Suprapubic skin (tissue), 4 donors: ENCODE measurements at regions not wholly inside any gene's neighbourhood (a gene's known extent, or its start where the extent isn't known, plus 50 kb on each side); places are given as distances from the start of the nearest gene placed in this dataset.

Source experiments
- DNase-seq, 2 donors: peaks; one replicate each; pipeline ENCODE4 v3.0.0-alpha.2; 2019; ENCODE audit warnings: low spot score in 2 of 2
- H3K27ac ChIP-seq: fragments of 200-600 bp; sonication (generic); one replicate; pipeline ENCODE4 v1.5.1; 2019
- H3K27me3 ChIP-seq: fragments of 200-600 bp; sonication (generic); one replicate; pipeline ENCODE4 v1.5.1; 2019
- H3K36me3 ChIP-seq: fragments of 200-600 bp; sonication (generic); one replicate; pipeline ENCODE4 v1.5.1; 2019
- H3K4me1 ChIP-seq: fragments of 200-600 bp; sonication (generic); one replicate; pipeline ENCODE4 v1.5.1; 2019
- H3K4me3 ChIP-seq: fragments of 200-600 bp; sonication (generic); one replicate; pipeline ENCODE4 v1.5.1; 2019; ENCODE audit warnings: mild to moderate bottlenecking
- H3K9me3 ChIP-seq: fragments of 200-600 bp; sonication (generic); one replicate; pipeline ENCODE4 v1.5.1; 2019
- EP300 ChIP-seq: sonication (generic); formaldehyde crosslinking; IDR thresholded peaks from one replicate; pipeline ENCODE4 v1.6.1; 2017; ENCODE audit warnings: antibody characterized with exemption
- POLR2A ChIP-seq, 2 donors: fragments of 450-650 bp; IDR thresholded peaks; one replicate each; pipeline ENCODE4 v1.6.1; 2017; ENCODE audit warnings: antibody characterized with exemption in 2 of 2, mild to moderate bottlenecking in 2 of 2, moderate library complexity in 2 of 2
- POLR2AphosphoS5 ChIP-seq, 3 donors: sonication (generic); formaldehyde crosslinking; IDR thresholded peaks; one replicate each; pipeline ENCODE4 v1.6.1; 2017; ENCODE audit warnings: antibody characterized with exemption in 3 of 3
- WGBS: methylation state at CpG from one replicate; pipeline ENCODE4 v1.1.5; 2018; 5-methylcytosine and 5-hydroxymethylcytosine counted together
- TF ChIP-seq, protein P1 (sequence below), 2 donors: fragments of 200-600 bp in 1 of 2; fragments of 450-650 bp in 1 of 2; sonication (generic) in 1 of 2; IDR thresholded peaks; one replicate each; pipeline ENCODE4 v1.5.1; 2016 to 2019; ENCODE audit warnings: antibody characterized with exemption in 2 of 2, mild to moderate bottlenecking in 1 of 2, moderate library complexity in 1 of 2

DNA sequence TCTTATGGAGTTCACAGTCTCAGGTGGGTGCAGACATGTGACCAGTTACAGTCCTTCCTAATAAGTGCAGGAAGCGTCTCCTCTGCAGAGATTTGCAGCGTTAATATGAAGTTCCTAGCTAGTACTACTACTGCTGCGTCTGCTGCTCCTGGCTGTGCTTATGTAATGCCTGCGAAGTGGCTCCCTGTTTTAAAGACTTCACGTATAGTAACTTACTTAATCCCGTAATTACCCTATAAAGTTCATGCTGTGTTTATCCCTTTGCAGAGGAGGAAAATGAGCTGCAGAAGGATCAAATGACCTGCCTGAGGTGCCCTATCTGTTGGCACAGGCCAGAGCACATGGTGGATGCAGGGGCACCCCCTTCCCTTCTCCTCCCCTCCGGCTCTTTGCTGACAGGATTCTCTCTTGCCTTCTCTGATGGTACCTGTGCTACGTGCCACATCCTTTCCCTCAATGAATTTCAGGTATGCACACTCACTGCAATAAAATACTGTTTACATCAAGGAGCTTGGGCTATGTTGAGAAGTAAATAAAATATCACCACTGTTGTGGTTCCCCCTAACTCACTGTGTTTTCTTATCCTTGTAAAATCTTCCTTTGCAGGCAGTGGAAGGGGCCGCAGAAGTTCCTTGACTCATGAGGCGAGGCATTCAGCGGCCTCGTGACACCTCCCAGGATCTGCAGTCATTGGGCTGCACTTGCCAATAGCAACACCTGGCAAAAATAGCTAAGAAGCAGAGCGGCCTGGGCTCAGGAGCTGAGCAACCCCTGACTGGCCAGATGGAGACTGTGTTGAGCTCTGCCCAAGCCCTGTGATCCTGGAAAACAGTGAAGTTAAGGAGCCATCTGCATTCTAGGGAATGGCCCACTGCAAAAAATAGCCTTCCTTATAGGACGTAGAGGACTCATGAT is 188.9 kb upstream of the ATP10A start:
- no peak for DNase-seq
- Histone ChIP-seq H3K4me3 (no peak overlapping the region), H3K9me3 (no peaks in the 10 kb centered on the region), H3K27ac (no peak overlapping the region), H3K27me3 (no peaks in the 10 kb centered on the region), H3K4me1 (no peaks in the 10 kb centered on the region), H3K36me3 (no peaks in the 10 kb centered on the region)
- no peak for TF ChIP-seq POLR2A (IDR thresholded peaks at IDR 0.05)
- WGBS = 56% methylated on average over 14 of the region's 14 CpGs

- Histone ChIP-seq H3K36me3 (no peaks in the 10 kb centered on the region), H3K9me3 (no peaks in the 10 kb centered on the region), H3K4me1 (no peaks in the 10 kb centered on the region), H3K27ac (no peak overlapping the region), H3K27me3 (no peaks in the 10 kb centered on the region), H3K4me3 (no peak overlapping the region)
- no peak for DNase-seq
- TF ChIP-seq POLR2AphosphoS5 (IDR thresholded peaks at IDR 0.05) (no peak), POLR2A (IDR thresholded peaks at IDR 0.05) (no peak), EP300 (no peak)
- TF ChIP-seq, protein P1, sequence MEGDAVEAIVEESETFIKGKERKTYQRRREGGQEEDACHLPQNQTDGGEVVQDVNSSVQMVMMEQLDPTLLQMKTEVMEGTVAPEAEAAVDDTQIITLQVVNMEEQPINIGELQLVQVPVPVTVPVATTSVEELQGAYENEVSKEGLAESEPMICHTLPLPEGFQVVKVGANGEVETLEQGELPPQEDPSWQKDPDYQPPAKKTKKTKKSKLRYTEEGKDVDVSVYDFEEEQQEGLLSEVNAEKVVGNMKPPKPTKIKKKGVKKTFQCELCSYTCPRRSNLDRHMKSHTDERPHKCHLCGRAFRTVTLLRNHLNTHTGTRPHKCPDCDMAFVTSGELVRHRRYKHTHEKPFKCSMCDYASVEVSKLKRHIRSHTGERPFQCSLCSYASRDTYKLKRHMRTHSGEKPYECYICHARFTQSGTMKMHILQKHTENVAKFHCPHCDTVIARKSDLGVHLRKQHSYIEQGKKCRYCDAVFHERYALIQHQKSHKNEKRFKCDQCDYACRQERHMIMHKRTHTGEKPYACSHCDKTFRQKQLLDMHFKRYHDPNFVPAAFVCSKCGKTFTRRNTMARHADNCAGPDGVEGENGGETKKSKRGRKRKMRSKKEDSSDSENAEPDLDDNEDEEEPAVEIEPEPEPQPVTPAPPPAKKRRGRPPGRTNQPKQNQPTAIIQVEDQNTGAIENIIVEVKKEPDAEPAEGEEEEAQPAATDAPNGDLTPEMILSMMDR (IDR thresholded peaks at IDR 0.05) = no peak
- WGBS = 85% methylated on average over 4 of the region's 4 CpGs
Observed at GRCh38 chr15:26050984-26051383, 187.9 kb upstream of the ATP10A start.

DNA sequence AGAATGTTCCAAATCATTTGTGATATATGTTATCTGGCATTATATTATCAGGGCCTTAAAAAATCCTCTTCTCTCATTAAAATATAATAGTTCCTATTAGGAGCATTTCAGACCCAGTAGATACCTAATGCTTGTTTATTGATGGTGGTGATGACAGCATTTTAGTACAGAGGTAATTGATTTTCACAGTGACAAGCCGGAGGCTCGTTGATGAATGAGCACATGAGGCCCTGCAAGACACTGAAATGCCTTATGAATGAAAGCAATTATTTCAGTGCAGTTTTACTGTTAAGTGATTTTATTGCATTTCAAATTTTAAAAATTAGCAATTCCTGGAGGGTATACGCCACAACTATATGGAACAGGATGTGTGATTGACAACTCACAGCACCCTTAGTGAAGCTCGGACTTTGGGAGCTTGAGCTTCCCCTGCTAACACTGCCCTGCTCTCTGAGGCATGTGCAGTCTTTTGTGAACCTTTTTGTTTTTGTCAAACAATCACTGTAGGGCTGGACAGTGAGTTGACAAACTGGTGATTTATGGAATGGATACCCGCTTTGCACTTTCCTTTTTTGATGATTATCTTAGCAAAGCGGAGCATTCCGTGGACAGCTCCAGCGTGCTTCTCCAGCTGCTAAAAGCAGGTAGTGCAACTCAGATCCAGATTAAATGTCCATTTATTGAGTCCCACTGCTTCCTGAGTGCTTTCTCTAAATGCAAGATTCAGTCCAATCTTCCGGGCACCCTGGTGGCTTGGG is 187.0 kb upstream of the ATP10A start:
- no peak for DNase-seq
- H3K4me3 ChIP-seq = no peak overlapping the region
- H3K4me1 ChIP-seq = no peaks in the 10 kb centered on the region
- H3K36me3 ChIP-seq = no peaks in the 10 kb centered on the region
- 77% methylated on average over 9 of the region's 9 CpGs for WGBS
- TF ChIP-seq POLR2A (IDR thresholded peaks at IDR 0.05) = no peak
- TF ChIP-seq, protein P1 (IDR thresholded peaks at IDR 0.05) = no peak
- TF ChIP-seq EP300 = no peak
- no peak for TF ChIP-seq POLR2AphosphoS5 (IDR thresholded peaks at IDR 0.05)
- no peaks in the 10 kb centered on the region for H3K9me3 ChIP-seq
- H3K27ac ChIP-seq = no peak overlapping the region
- no peaks in the 10 kb centered on the region for H3K27me3 ChIP-seq

GRCh38 chr15:26048669-26049068 is 185.5 kb upstream of the ATP10A start:
- WGBS = 88% methylated on average over 7 of the region's 7 CpGs
- H3K27me3 ChIP-seq = no peaks in the 10 kb centered on the region
- H3K4me3 ChIP-seq = no peak overlapping the region
- H3K36me3 ChIP-seq = no peaks in the 10 kb centered on the region
- H3K9me3 ChIP-seq = no peaks in the 10 kb centered on the region
- no peak overlapping the region for H3K27ac ChIP-seq
- DNase-seq = no peak
- H3K4me1 ChIP-seq = no peaks in the 10 kb centered on the region
- TF ChIP-seq POLR2AphosphoS5 (IDR thresholded peaks at IDR 0.05) (no peak), POLR2A (IDR thresholded peaks at IDR 0.05) (no peak), EP300 (no peak)
- TF ChIP-seq, protein P1 (IDR thresholded peaks at IDR 0.05) = no peak

DNA sequence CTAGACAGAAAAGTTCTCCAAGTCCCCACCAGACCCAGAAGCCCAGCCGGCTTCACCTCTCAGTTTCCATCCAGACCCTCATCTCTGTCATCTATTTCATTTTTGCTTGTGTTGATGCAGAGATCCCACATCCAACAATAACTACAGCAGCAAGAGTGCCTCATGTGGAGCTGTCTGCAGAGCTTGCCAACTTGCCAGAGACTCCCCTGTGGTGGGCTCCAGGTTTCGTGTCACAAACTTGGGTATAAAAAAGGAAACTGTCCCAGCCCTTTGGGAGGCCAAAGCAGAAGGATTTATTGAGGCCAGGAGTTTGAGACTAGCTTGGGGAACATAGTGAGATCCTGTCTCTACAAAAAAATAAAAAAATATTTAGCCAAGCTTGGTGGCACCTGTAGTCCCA is 182.4 kb upstream of the ATP10A start:
- no peaks in the 10 kb centered on the region for H3K36me3 ChIP-seq
- H3K27ac ChIP-seq = no peak overlapping the region
- H3K9me3 ChIP-seq = no peaks in the 10 kb centered on the region
- TF ChIP-seq EP300 (no peak), POLR2AphosphoS5 (IDR thresholded peaks at IDR 0.05) (no peak)
- TF ChIP-seq, protein P1 (IDR thresholded peaks at IDR 0.05) = no peak
- no peaks in the 10 kb centered on the region for H3K27me3 ChIP-seq
- H3K4me3 ChIP-seq = no peak overlapping the region
- DNase-seq = no peak
- H3K4me1 ChIP-seq = no peaks in the 10 kb centered on the region
- 81% methylated on average over 2 of the region's 2 CpGs for WGBS
